A172 (cell line): ENCODE measurements at regions not wholly inside any gene's neighbourhood (a gene's known extent, or its start where the extent isn't known, plus 50 kb on each side); places are given as distances from the start of the nearest gene placed in this dataset.

Source experiments
- DNase-seq: peaks from one replicate; pipeline ENCODE4 v3.0.0-alpha.2; 2015; ENCODE audit warnings: low spot score

DNA sequence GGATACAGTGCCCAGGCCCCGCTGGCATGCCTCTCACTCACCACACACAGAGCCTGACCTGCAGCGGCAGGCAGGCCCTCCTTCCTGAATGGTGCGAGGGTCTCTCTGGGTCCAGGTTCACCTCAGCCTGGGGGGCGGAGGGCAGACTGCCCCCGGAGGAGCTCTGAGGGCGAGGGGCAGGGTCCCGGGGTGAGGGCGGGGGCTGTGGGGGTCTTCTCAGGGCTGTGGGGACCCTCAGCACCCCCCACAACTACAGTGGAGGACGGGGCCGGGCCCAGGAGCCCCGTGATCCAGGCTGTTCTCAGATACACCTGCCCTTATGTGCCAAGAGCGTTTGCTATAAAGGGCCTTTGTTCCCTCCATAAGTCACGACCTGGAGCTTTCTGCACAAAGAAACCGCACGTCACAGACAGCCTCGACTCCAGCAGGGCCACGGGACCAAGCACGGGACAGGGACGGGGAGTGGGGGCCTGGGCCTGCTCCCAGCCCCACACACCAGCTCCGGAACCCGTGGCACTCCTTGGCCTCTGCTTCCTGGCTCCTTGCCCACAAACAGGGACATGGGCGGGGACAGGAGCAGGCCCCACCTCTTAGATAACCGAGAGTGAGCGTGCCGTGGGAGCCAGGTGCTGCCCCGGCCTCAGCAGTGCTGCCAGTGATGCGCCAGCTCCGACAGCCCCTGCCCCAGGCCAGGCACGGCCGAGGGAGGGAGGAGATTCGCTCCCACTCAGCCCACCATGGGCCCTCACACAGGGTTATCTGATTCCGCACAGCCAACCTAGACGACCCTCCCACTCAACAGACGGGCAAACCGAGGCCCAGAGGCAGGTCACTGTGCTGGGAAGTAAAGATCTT is 101.9 kb downstream of the RFLNA start:
- no peak for DNase-seq

DNA sequence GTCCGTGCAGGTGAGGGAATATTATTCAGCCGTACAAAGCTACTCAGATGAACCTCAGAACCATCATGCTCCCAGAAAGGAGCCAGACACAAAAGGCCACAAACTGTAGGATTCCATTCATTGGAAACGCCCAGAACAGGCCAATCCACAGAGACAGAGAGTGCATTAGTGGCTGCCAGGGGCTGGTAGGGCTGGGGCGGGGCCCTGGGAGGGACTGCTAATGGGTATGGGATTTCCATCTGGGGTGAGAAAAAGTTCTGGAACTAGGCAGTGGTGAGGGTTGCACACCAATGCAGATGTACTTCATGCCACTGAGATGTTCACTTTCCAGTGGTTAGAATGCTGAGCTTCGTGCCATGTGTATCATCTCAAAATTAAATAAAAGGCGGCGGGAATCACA is 101.1 kb downstream of the RFLNA start:
- no peak for DNase-seq

DNA sequence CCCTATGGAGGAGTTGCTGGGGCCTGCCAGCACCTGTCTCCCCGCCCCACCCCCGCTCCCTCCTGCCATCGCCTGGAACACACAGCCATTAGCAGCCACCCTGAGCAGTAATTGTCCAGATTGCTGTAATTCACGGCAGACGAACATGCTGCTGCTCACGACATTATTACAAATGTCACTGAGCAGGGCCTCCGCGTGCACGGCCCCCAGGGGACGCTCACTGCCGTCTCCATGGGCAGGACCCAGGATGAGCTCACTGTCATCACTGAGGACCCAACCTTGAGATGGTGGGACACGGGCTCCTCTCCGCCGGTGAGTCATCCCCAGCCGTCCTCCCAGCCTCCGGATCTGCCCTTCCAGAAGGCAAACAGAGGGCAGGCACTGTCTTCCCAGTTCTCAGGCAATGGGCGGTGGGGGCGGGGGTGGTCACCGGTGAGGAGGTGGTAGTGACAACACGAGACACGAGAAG is 100.4 kb downstream of the RFLNA start:
- DNase-seq, result peak; percentile 70

DNA sequence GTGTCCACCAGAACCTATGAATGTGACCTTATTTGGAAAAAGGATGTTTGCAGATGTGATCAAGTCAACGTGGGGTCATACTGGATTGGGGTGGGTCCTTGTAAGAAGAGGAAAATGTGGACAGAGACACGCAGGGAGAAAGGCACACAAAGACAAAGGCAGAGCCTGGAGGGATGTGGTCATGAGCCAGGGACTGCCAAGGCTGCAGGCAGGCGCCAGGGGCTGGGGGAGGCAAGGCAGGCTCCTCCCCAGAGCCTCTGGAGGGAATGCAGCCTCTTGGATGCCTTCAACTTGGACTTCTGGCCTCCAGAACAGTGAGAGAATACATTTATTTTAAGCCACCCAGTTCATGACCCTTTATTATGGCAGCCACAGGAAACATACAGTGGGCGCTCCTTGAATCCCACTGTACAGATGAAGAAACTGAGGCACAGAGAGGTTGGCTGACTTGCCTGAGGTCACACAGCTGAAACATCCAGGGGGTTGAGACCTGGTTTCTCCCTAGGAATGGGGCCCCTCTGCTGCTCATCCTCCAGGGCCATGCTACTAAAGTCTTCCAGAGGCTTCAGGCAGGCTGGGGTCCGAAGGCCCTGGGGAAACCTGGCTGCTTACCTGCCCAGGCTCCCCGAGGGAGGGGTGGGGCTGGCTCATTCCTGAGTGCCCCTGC is 99.7 kb downstream of the RFLNA start:
- DNase-seq, result no peak

DNA sequence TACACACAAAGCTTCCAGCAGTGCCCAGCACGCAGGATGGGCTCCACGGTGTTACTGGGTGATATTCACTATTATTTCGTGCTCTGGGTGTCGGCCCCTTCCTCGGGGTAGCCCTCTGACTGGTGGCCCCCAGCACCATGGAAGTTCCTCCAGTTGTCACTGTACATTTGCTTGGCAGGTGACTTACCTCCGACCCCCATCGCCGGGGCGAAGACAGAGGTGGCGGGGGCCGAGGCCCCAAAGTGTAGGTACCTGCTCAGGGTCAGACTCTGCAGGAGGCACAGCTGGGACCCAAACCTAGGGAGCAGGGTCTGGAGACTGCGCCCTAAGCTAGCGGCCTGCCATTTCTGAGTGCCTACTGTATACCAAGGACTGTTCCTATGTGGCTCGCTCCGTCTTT is 98.9 kb downstream of the RFLNA start:
- DNase-seq, result no peak

DNA sequence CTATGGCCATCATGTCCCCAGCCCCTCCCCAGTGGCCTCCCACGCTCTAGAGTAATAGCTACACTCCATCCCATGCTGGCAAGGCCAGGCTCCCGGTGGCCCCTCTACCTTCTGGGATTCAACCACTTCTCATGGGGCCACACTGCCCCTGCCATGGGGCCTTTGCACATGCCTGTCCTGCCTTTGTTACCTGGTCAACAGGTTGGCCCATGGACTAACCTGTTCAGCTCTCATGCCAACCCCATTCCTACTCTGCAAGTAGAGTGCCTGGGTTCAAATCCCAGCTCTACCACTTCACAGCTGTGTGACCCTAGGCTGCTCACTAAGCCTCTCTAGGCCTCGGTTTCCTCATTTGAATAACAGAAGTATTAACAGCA is 98.5 kb downstream of the RFLNA start:
- no peak for DNase-seq

DNA sequence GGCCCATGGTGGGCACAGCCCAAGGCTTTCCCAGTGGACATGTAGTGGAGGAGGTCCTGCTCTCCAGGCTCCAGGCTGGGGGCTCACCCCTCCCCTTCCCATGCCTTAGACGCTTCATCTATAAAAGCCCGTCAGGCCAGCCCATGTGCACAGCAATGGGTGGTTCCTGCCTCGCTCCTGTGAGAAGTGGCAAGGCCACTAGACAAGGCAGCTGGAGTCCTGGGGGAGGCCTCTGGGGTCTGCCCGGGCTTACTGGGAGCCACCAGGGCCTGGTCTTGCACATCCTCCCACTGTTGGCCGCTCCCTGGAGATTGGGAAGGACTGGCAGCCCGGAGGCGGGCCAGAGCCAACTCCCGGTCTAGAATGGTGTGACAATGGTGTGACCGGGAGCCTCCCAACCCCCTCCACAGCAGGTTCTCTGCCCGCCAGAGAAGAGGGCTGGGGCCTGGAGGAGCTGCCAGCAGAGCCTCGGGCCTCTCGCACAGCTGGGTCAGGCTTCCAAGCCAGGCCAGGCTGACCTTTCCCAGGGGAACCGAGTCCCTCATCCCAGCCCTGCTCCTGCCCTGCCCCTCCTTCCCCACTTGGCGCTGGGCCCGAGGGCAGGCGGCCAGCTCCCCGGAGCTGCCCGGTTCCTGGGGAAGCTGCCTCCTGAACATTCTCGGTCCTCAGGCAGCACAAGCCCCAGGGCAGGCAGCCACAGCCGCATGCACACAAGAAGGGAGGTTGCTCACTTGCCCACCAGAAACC is 97.9 kb downstream of the RFLNA start:
- DNase-seq, result peak; percentile 87

DNA sequence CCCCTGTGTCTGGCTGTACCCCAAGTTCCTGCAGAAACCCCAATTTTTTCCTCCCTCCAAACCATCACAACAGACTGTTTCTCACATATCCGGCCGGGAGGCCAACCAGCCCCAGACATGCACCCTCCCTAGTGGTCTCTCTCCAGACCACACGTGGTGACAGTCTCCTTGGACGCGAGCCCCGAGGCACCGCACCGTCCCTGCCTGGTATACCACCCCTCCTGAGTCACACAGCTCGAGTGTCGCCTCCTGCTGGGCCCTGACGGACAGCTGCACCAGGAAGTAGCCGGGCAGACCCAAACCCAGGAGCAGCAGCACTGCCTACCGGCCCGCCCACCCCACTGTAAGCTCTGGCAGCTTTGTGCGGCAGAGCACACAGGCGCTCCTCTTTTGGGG is 97.4 kb downstream of the RFLNA start:
- DNase-seq, result peak; percentile 94

DNA sequence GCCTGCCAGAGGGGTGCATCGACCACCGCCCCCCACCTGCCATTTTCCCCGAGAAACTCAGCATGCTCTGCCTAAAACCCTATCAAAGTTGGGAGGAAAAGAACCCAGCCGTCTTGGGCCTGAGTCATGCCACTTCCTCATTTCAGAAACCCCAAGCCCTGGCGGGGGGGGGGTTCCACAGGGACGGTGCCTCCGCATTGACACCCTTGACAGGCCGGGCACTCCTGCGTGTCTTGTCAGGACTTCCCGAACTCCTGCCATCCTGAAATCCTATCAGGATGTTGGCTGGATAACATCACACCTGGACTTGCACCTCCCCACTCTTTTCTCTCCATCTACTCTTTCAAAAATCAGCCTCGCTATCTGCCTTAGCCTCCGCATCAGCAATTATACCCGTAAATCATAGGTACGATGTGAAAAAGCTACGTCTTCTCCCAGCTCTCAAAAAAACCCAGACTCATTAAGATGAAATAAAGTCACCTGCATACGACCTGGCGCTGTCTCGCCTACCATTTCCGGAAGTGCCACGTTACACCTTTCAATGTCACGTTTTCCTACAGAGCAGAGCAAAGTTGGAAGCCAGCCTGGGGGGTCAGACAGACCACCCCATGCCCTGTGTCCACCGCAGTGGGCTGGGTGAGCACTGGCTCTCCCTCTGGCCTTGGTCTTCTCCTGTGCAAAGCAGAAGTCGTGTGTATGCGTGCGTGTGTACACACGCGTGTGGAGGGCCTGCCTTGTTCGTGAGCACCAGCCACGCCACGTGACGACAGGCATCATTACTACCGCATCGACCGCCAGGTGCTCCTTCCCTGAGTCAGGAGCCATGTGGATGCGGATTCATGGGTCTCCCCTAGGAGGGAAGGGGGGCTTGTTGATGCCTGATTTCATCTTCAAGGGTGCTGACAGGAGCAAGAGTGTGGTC is 96.7 kb downstream of the RFLNA start:
- DNase-seq, result peak; percentile 76

DNA sequence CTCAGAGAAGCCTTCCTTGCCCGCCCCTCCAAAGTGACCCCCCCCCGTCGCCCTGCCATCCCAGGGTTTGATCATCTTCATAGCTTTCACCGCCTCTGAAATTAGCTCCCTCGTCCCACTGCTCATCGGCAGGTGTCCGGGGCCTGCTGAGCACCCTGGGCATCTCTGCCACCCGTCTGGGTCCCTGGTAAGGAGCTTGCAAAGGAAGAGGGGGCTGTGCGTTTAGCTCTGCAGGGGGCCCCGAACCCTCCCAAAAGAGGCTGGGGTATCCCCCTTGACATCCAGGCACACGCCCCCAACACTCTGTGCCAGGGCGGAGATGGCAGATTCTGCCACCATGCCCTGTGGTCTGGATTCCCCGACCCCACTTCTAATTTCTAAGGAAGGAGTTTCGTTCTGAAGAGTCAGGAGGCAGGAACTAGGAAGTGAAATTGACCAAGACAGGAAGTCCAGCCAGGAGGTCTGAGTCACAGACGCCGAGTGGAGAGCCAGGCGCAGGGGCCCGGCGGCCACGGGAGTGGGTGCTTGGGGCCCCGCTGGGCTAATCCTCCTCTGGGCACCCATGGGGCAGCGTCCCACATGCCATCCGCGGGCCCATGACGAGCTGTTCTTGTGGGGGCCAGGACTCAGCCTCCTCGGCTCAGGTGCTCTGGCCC is 95.7 kb downstream of the RFLNA start:
- peak; percentile 84 for DNase-seq

DNA sequence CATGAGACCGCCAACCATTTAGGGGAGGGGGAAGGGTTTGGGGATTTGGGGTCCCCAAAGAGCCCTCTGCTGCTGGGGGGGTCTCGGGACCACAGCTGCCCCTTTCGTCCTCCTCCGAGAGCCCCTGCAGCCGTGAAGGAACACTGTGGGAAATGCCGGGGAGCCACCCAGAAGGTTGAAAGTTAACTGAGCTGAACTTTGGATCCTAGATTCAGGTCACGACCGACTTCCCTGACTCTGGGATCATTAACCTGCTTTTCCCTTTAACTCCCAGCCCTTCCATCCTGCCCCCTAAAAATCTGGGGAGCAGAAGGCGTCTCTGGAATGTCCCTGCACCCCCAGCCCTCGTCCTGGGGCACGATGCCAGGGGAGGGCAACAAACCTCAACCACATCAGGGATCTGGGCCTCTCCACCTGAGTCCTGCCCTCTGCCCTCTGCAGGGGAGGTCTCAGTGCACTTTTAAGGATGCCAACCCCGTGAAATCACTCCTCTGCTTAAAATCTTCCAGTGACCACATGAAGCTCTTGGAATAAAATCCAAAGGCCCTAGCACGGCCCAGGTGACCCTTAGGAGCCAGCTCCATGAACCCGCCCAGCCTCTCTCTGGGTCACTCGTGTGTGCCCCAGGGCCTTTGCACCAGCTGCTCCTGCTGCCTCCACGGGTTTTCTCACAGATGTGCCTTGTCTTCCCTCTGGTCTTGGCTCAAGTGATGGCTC is 95.0 kb downstream of the RFLNA start:
- no peak for DNase-seq

DNA sequence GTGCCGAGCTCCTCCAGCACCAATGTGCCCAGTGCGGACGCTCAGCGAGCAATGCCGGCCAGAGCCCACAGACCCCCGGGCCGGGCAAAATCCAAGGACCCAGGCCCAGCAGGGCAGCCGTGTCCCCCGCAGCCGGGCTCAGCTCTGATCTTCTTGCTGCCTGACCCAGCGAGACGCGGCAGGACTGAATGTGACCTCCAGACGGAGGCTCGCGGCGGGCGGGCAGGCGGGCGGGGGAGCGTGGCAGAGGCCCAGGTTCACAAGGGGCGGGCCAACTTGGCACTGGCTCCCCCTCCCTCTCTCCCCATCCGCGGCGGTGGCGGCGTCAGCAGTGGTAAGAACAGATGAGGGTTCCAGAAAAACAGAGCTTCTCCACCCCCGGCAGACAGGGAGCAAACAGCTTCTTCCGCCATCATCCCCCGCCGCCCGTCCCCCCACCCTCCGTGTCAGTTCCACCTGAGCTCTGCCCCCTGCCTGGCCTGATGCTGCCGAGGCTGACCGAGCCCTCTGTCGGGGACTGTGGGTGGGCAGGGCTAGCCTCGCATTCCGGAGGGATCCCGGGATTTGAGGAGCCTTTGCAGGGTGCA is 94.3 kb downstream of the RFLNA start:
- DNase-seq, result peak; percentile 83

DNA sequence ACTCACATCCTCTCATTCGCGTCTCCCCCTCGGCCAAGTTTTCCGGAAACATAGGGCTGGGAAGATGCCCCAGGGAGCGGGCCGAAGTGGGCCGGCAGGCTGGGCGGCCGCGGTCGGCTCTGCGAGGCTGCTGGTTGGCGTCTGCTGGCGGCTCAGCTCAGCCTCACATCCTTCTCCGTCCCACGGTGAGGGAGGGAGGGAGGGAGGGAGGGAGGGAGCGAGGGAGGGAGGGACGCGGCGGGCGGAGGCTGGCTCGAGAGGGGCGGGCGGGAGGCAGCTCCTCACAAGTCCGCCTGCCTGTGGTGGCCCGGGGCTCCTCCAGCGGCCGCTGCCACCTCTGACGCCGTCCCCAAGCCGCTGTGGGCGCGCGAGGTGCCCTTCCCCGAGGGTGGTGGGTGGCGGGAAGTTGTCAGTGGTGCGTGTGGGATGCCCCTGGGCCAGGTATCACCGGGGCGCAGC is 93.8 kb downstream of the RFLNA start:
- no peak for DNase-seq

DNA sequence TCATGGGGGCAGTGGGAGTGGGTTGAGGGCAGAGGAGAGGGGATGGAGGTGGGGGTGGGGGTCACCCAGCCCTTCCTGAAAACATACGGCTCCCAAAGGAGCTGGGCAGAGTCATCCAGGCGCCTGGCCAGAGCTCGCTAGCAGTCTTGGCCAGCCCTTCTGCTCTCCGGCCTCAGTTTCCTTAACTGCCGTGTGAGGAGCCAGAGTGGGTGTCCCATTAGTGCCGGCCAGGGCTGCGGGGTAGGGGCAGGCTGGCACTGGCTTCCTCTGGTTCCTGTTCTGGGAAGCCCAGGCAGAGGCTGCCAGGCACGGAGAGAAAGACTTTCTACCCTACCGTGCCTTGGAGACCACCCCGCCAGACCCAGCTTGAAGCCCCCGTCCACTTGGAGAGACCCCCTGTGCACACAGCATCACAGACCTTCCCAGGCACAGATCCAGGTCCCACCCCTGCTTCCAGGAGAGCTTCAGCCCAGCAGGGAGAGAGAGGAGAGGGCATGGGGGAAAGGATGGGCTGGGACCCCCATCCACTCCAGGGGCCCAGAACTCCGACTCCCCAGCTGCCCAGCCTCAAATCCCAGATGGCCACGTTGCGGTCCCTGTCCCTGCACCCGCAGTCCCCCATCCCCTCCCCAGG is 93.3 kb downstream of the RFLNA start:
- no peak for DNase-seq

DNA sequence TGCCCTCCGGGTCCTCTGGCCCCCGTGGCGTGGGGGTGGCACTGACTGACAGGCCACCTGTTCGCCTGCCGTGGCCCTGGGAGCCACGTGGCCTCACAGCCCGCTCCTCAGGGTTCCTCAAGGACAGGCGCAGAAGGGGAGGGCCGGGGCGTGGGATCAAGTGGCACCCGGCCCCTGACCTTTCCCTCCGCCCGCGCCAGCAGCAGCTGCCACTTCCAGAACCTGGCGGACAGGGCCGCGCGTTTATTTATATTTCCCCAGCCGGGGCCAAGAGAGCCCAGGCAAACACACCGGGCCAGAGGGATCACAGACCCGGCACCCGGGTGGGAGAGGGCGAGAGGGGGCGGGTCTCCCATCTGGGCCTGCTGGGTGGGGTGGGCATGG is 92.6 kb downstream of the RFLNA start:
- no peak for DNase-seq

DNA sequence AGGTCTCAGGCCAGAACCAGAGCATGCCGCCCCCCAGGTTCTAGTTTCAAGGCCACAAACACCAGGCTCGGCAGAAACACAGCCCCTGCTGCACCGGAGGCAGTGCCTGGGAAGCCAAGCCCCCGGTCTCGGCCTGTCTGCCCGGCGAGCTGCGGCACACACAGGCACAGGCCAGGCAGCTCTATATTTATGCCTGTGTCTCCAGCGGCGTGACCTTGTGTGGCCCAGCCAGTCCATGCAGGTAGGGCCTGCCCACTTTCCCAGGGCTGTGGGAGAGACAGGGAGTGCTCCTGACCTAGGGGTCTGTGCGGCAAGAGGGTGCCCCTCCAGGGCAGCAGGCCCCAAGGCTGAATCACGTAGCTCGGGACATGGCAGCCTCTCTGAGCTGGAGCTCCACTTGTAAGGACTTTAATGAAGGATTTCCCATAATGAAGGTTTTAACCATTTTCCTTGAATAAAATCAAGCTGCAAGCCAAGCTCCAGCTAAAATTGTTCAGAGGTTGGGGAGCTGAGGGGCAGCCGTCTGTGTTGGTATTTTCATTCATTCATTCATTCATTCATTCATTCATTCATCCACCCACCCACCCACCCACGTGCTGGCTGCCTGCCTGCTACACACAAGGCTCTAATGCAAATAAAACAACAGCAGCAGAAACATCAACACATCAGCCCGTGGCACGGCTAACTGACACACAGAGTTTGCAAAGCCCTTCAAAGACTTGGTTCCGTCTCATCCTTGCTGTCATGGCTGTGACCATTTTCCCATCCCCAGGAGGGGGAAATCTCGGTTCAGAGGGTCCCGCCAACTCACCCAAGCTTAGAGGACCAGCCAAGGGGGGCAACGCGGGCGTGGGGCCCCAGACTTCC is 92.0 kb downstream of the RFLNA start:
- no peak for DNase-seq

DNA sequence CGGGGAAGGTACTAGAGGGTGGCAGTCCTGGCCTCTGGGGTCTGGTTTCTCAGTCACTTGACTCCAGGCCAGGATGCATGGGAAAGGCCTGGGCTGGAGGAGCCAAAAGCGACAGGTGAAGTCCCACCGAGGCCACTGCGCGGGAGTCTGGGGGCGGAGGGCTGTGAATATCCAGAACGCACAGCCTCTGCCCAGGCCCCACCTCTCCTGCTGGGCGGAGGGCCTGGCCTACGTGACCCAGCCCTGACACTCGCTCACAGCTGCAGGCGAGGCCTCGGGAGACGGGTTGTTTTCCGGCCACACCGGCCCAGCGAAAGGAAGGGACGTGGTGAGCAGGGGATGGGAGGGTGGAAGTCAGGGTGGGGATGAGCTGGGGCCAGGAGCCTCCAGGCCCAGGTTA is 91.2 kb downstream of the RFLNA start:
- no peak for DNase-seq

DNA sequence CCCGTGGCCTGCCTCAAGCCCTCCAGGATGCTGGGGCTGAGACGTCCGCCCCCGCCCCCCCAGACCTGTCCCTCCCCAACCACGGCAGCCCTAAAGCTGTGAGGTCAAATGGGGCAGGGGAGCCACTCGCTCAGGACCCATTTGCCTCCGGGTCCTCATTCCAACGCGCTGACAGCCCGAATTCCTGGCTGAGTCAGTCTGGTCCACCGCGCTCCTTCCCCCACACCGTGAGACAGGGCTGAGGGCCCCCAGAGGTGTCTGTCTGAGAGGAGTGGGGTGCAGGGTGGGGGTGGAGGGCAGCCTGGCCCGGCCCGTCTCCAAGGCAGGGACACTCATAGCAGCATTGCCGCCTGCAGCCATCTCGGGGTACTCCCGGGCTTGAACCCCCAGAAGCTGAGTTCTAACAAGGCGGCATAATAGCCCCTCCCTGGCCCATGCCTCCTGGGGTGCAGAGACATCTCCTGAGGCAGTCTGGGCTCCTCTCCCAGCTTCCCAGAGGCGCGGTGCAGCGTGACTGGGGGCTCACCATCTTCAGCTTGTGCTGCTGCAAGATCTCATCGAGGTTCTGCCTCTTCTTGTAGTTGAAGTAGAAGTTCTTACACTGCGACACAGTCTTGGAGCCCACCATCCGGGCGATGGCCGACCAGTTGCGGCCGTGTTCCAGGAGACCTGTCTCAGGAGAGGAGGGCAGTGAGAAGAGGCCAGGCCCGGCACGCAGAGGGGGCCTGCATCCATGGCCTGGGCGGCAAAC is 90.5 kb downstream of the RFLNA start:
- DNase-seq, result peak; percentile 92
